MCF 10A (cell line): ENCODE measurements at regions not wholly inside any gene's neighbourhood (a gene's known extent, or its start where the extent isn't known, plus 50 kb on each side); places are given as distances from the start of the nearest gene placed in this dataset.

Experiments used
- BruUV-seq: library from RNA; stranded (reverse); fragments of 400-500 nt; replicated peaks from 2 replicates; lab custom pipeline; 2021; lab: Mats Ljungman, UMichigan
- CTCF ChIA-PET: fragments of 300-600 bp; sonication (Branson Sonifier 250); formaldehyde crosslinking; extraction: SDS; loops from one replicate; lab custom pipeline; 2021; ENCODE audit warnings: antibody characterized with exemption, inconsistent platforms; lab: Yijun Ruan, JAX
- POLR2A ChIA-PET: fragments of 300-600, 350-650 bp; sonication (Branson Sonifier 250); formaldehyde crosslinking; extraction: SDS; loops from one replicate; lab custom pipeline; 2020; ENCODE audit warnings: antibody characterized with exemption, inconsistent platforms; lab: Yijun Ruan, JAX
- DNase-seq: peaks from one replicate; pipeline ENCODE4 v3.0.0-alpha.2; 2018; ENCODE audit not compliant: unreplicated experiment
- H3K27ac Mint-ChIP-seq: one replicate; pipeline ENCODE4 v1.8.0; 2022; ENCODE audit warnings: mild to moderate bottlenecking, low read depth, mixed read lengths; ENCODE audit not compliant: unreplicated experiment
- H3K27me3 Mint-ChIP-seq: one replicate; pipeline ENCODE4 v1.8.0; 2022; ENCODE audit warnings: mixed read lengths; ENCODE audit not compliant: insufficient read depth, unreplicated experiment
- H3K36me3 Mint-ChIP-seq: one replicate; pipeline ENCODE4 v1.8.0; 2022; ENCODE audit warnings: mild to moderate bottlenecking, moderate library complexity, mixed read lengths; ENCODE audit not compliant: insufficient read depth, unreplicated experiment
- H3K4me1 Mint-ChIP-seq: one replicate; pipeline ENCODE4 v1.8.0; 2022; ENCODE audit warnings: mixed read lengths; ENCODE audit not compliant: insufficient read depth, unreplicated experiment
- H3K4me3 Mint-ChIP-seq: one replicate; pipeline ENCODE4 v1.8.0; 2022; ENCODE audit warnings: mild to moderate bottlenecking, moderate library complexity, mixed read lengths; ENCODE audit not compliant: unreplicated experiment
- H3K9me3 Mint-ChIP-seq: one replicate; pipeline ENCODE4 v1.8.0; 2022; ENCODE audit warnings: mixed read lengths; ENCODE audit not compliant: unreplicated experiment
- CTCF ChIP-seq: fragments of 200-600 bp; IDR thresholded peaks from one replicate; pipeline ENCODE4 v1.8.0; 2022; ENCODE audit warnings: antibody characterized with exemption, mild to moderate bottlenecking; ENCODE audit not compliant: unreplicated experiment
- intact Hi-C: fragments of 100-400 bp; cut with micrococcal nuclease; formaldehyde crosslinking; loops from 2 replicates; pipeline ENCODE4 v1.14.1; 2022

GRCh38 chr7:108839076-108839475 is 269.4 kb downstream of the DNAJB9 start:
- TF ChIP-seq CTCF = no peak
- DNase-seq = no peak
- no peak overlapping the region for H3K4me3 Mint-ChIP-seq
- CTCF ChIA-PET = no interaction called here
- no TSS peak for BruUV-seq
- POLR2A ChIA-PET = no interaction called here
- peaks cover under 1% of the 10 kb centered on the region for H3K9me3 Mint-ChIP-seq
- peaks cover 37% of the 10 kb centered on the region for H3K27me3 Mint-ChIP-seq
- intact Hi-C loops = no loop called here
- H3K27ac Mint-ChIP-seq = no peak overlapping the region
- no peaks in the 10 kb centered on the region for H3K4me1 Mint-ChIP-seq
- no peaks in the 10 kb centered on the region for H3K36me3 Mint-ChIP-seq

- no peaks in the 10 kb centered on the region for H3K4me1 Mint-ChIP-seq
- peaks cover 32% of the 10 kb centered on the region for H3K27me3 Mint-ChIP-seq
- no peak overlapping the region for H3K4me3 Mint-ChIP-seq
- intact Hi-C loops = no loop called here
- BruUV-seq = no TSS peak
- no peak overlapping the region for H3K27ac Mint-ChIP-seq
- no peak for TF ChIP-seq CTCF
- no peaks in the 10 kb centered on the region for H3K9me3 Mint-ChIP-seq
- H3K36me3 Mint-ChIP-seq = no peaks in the 10 kb centered on the region
- no peak for DNase-seq
- CTCF ChIA-PET = no interaction called here
- POLR2A ChIA-PET = no interaction called here
Observed at GRCh38 chr7:108845951-108846350, 276.3 kb downstream of the DNAJB9 start.

- ChIA-PET CTCF (no interaction called here), POLR2A (no interaction called here)
- Mint-ChIP-seq H3K4me1 (no peaks in the 10 kb centered on the region), H3K9me3 (no peaks in the 10 kb centered on the region), H3K4me3 (no peak overlapping the region), H3K27me3 (peaks cover 31% of the 10 kb centered on the region), H3K27ac (no peak overlapping the region), H3K36me3 (no peaks in the 10 kb centered on the region)
- no peak for DNase-seq
- TF ChIP-seq CTCF = no peak
- intact Hi-C loops = no loop called here
- BruUV-seq = no TSS peak
Observed at GRCh38 chr7:108846471-108846870, 276.8 kb downstream of the DNAJB9 start.

GRCh38 chr7:108848486-108848885 is 278.8 kb downstream of the DNAJB9 start:
- no TSS peak for BruUV-seq
- no peaks in the 10 kb centered on the region for H3K36me3 Mint-ChIP-seq
- H3K4me1 Mint-ChIP-seq = no peaks in the 10 kb centered on the region
- ChIA-PET CTCF (interaction anchor here (0.6 kb wide), 2 partner anchors 542 to 1088 kb away, joined by 3 read pairs; no protein-coding TSS in a partner anchor), POLR2A (no interaction called here)
- no peak overlapping the region for H3K4me3 Mint-ChIP-seq
- H3K9me3 Mint-ChIP-seq = no peaks in the 10 kb centered on the region
- TF ChIP-seq CTCF = no peak
- no peak overlapping the region for H3K27ac Mint-ChIP-seq
- intact Hi-C loops = no loop called here
- no peak for DNase-seq
- H3K27me3 Mint-ChIP-seq = peaks cover 25% of the 10 kb centered on the region
